ENCODE measurements at regions not wholly inside any gene's neighbourhood (a gene's known extent, or its start where the extent isn't known, plus 50 kb on each side); places are given as distances from the start of the nearest gene placed in this dataset.

GRCh38 chr15:38053776-38054175 is 119.3 kb downstream of the TMCO5A start:
- intact Hi-C loops (cut with DNase I): no loop called here
- H3K4me1 ChIP-seq (ENCODE audit: insufficient read depth): no peaks in the 10 kb centered on the region
- TF ChIP-seq CTCF (IDR thresholded peaks at IDR 0.05) (no peak), POLR2A (IDR thresholded peaks at IDR 0.05) (no peak), EP300 (IDR thresholded peaks at IDR 0.05) (no peak)
- H3K4me3 ChIP-seq: no peak overlapping the region
- no peaks in the 10 kb centered on the region for H3K36me3 ChIP-seq
- no peak overlapping the region for H3K27ac ChIP-seq
- 93 to 99% (median 97%) methylated on average over 3 of the region's 3 CpGs for WGBS, 3 donors
- no peaks in the 10 kb centered on the region for H3K9me3 ChIP-seq
- DNase-seq: no peak
- no peaks in the 10 kb centered on the region for H3K27me3 ChIP-seq

GRCh38 chr15:38054488-38054887 is 120.0 kb downstream of the TMCO5A start:
- no peak for TF ChIP-seq CTCF (IDR thresholded peaks at IDR 0.05)
- TF ChIP-seq EP300 (IDR thresholded peaks at IDR 0.05): no peak
- no peak for TF ChIP-seq POLR2A (IDR thresholded peaks at IDR 0.05)
- H3K36me3 ChIP-seq: no peaks in the 10 kb centered on the region
- H3K4me1 ChIP-seq (ENCODE audit: insufficient read depth): no peaks in the 10 kb centered on the region
- no peaks in the 10 kb centered on the region for H3K27me3 ChIP-seq
- DNase-seq: no peak
- no peaks in the 10 kb centered on the region for H3K9me3 ChIP-seq
- no peak overlapping the region for H3K4me3 ChIP-seq
- intact Hi-C loops (cut with DNase I): no loop called here
- no peak overlapping the region for H3K27ac ChIP-seq

- intact Hi-C loops (cut with DNase I): no loop called here
- TF ChIP-seq POLR2A (IDR thresholded peaks at IDR 0.05): no peak
- TF ChIP-seq EP300 (IDR thresholded peaks at IDR 0.05): no peak
- TF ChIP-seq CTCF (IDR thresholded peaks at IDR 0.05): no peak
- no peaks in the 10 kb centered on the region for H3K27me3 ChIP-seq
- H3K4me1 ChIP-seq (ENCODE audit: insufficient read depth): no peaks in the 10 kb centered on the region
- no peak overlapping the region for H3K4me3 ChIP-seq
- no peaks in the 10 kb centered on the region for H3K36me3 ChIP-seq
- no peaks in the 10 kb centered on the region for H3K9me3 ChIP-seq
- no peak overlapping the region for H3K27ac ChIP-seq
- WGBS, 3 donors: 65 to 75% (median 65%) methylated on average over 11 of the region's 11 CpGs
- no peak for DNase-seq
These were observed 124.2 kb downstream of the TMCO5A start for GRCh38 chr15:38058596-38059075.

GRCh38 chr15:38059665-38060064 is 125.2 kb downstream of the TMCO5A start:
- intact Hi-C loops (cut with DNase I): loop anchor here in 1 of 4 donors (10.0 kb wide), 1 partner anchor 195 kb away; the partner anchor contains the start of gene SPRED1
- 94 to 99% (median 98%) methylated on average over 1 of the region's 1 CpG for WGBS, 3 donors
- Histone ChIP-seq H3K27ac (no peak overlapping the region), H3K27me3 (no peaks in the 10 kb centered on the region), H3K9me3 (no peaks in the 10 kb centered on the region), H3K4me1 (ENCODE audit: insufficient read depth) (no peaks in the 10 kb centered on the region), H3K4me3 (no peak overlapping the region), H3K36me3 (no peaks in the 10 kb centered on the region)
- TF ChIP-seq EP300 (IDR thresholded peaks at IDR 0.05) (no peak), CTCF (IDR thresholded peaks at IDR 0.05) (no peak)
- DNase-seq: no peak

Data from ovary (tissue), 7 donors.